ENCODE measurements at regions not wholly inside any gene's neighbourhood (a gene's known extent, or its start where the extent isn't known, plus 50 kb on each side); places are given as distances from the start of the nearest gene placed in this dataset.
"Not testable (repeated sequence)": the region's sequence is repeated elsewhere in the genome, so short reads cannot be mapped to it uniquely, and the experiment has no call there.

DNA sequence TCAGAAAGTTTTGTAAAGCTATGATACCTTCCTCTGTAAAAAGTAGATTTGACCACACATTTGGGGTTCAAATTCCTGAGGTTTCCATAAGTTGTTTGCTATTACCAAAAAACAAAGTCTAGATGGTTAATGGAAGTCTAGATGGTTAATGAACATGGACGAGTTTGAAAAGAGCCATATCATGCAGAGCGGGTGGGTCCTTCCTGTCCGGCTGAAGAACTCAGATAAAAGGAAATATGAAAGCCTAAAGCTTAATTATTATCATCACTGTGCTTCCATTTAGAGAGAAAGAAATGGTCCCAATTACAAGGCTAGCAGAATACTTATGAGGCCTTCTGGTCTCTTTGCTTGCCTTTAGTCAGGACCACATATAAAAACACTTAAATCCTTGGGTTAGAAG, 132.1 kb upstream of the SATB1 start:
- Mint-ChIP-seq H3K27ac (peak overlapping the region; percentile 91), H3K4me3 (no peak overlapping the region), H3K9me3 (ENCODE audit: low read depth) (peaks cover 4% of the 10 kb centered on the region), H3K4me1 (peaks cover 63% of the 10 kb centered on the region), H3K27me3 (no peaks in the 10 kb centered on the region), H3K36me3 (peaks cover 33% of the 10 kb centered on the region)
- DNase-seq: no peak
- CTCF ChIA-PET: interaction anchor here (1.2 to 2.0 kb wide), 3 partner anchors 111 to 201 kb away, joined by 3 to 6 read pairs (median 5); no protein-coding TSS in a partner anchor
- ATAC-seq: no peak

- no peaks in the 10 kb centered on the region for H3K27me3 Mint-ChIP-seq
- peak overlapping the region; percentile 91 for H3K27ac Mint-ChIP-seq
- DNase-seq (peak; percentile 95), ATAC-seq (peak; percentile 93)
- peak overlapping the region; percentile 23 for H3K4me3 Mint-ChIP-seq
- H3K9me3 Mint-ChIP-seq (ENCODE audit: low read depth): peaks cover 4% of the 10 kb centered on the region
- H3K4me1 Mint-ChIP-seq: peaks cover 61% of the 10 kb centered on the region
- CTCF ChIA-PET: interaction anchor here (1.2 to 2.0 kb wide), 3 partner anchors 111 to 201 kb away, joined by 3 to 6 read pairs (median 5); no protein-coding TSS in a partner anchor
- H3K36me3 Mint-ChIP-seq: peaks cover 30% of the 10 kb centered on the region
Observed at GRCh38 chr3:18556503-18557135, 131.5 kb upstream of the SATB1 start.

GRCh38 chr3:18556001-18556408, 130.9 kb upstream of the SATB1 start:
- peak overlapping the region; percentile 91 for H3K27ac Mint-ChIP-seq
- CTCF ChIA-PET: interaction anchor here (0.7 to 2.0 kb wide), 3 partner anchors 110 to 202 kb away, joined by 3 to 6 read pairs (median 5); no protein-coding TSS in a partner anchor
- peak; percentile 37 for ATAC-seq
- peaks cover 27% of the 10 kb centered on the region for H3K36me3 Mint-ChIP-seq
- peaks cover 4% of the 10 kb centered on the region for H3K9me3 Mint-ChIP-seq (ENCODE audit: low read depth)
- H3K4me1 Mint-ChIP-seq: peaks cover 61% of the 10 kb centered on the region
- peak; percentile 48 for DNase-seq
- peak overlapping the region; percentile 23 for H3K4me3 Mint-ChIP-seq
- H3K27me3 Mint-ChIP-seq: no peaks in the 10 kb centered on the region

- H3K4me1 Mint-ChIP-seq: peaks cover 29% of the 10 kb centered on the region
- H3K4me3 Mint-ChIP-seq, DNase-seq, H3K27me3 Mint-ChIP-seq, H3K27ac Mint-ChIP-seq, ATAC-seq, CTCF ChIA-PET: not testable (repeated sequence)
- H3K9me3 Mint-ChIP-seq (ENCODE audit: low read depth): peaks cover 17% of the 10 kb centered on the region
- H3K36me3 Mint-ChIP-seq: peaks cover 30% of the 10 kb centered on the region
Observed at GRCh38 chr3:18552579-18553105, 127.5 kb upstream of the SATB1 start.

DNA sequence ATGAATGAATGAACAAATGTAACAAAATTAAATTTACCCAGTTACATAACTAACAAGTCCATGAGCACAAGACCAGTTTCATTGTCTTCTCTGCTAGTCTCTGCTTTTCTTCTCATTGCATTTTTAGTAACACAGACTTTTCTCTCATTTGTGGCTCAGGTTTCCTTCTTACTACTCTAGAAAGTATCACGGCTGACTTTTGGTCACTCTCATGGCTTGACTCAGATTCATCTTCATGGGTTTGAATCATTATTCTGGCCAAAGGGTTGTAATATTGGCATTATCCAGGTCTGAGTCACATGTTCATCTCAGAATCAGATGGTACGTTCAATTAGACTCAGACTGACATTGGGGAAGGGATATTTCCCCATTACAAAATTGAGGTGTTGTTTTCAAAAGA, 121.5 kb upstream of the SATB1 start:
- Mint-ChIP-seq H3K4me1 (peaks cover 7% of the 10 kb centered on the region), H3K27ac (no peak overlapping the region), H3K9me3 (ENCODE audit: low read depth) (peaks cover 22% of the 10 kb centered on the region), H3K4me3 (no peak overlapping the region), H3K27me3 (no peaks in the 10 kb centered on the region), H3K36me3 (peaks cover 31% of the 10 kb centered on the region)
- CTCF ChIA-PET: interaction anchor here (1.1 kb wide), 1 partner anchor 101 kb away, joined by 4 read pairs; no protein-coding TSS in a partner anchor
- ATAC-seq: no peak
- no peak for DNase-seq

GRCh38 chr3:18544146-18544545, 119.0 kb upstream of the SATB1 start:
- ATAC-seq (no peak), DNase-seq (no peak)
- Mint-ChIP-seq H3K4me3 (no peak overlapping the region), H3K27ac (no peak overlapping the region), H3K9me3 (ENCODE audit: low read depth) (peaks cover 15% of the 10 kb centered on the region), H3K27me3 (no peaks in the 10 kb centered on the region), H3K4me1 (peaks cover 7% of the 10 kb centered on the region), H3K36me3 (peaks cover 30% of the 10 kb centered on the region)
- CTCF ChIA-PET: no interaction called here

GRCh38 chr3:18538463-18539230, 113.5 kb upstream of the SATB1 start:
- Mint-ChIP-seq H3K27me3 (no peaks in the 10 kb centered on the region), H3K4me1 (no peaks in the 10 kb centered on the region), H3K27ac (no peak overlapping the region), H3K4me3 (no peak overlapping the region), H3K36me3 (peaks cover 18% of the 10 kb centered on the region), H3K9me3 (ENCODE audit: low read depth) (no peaks in the 10 kb centered on the region)
- CTCF ChIA-PET: no interaction called here
- DNase-seq: no peak
- no peak for ATAC-seq

DNA sequence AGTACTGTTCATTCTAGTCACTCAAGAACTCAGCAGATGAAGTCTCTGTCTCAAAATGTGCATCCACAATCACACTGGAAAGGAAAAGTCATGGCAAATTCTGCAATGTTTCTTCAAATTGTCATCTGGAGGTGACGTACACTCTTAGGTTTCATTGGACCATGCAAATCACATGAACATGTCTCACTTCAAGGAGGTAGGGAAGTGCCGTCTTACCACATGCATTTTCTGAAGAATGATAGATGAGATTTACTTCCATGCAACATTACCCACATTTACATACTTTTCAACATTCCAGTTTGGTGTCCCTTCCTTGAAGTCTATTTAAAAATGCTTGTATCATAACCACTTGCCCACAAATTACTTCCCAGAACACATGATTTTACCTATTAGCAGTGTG, 107.9 kb upstream of the SATB1 start:
- H3K36me3 Mint-ChIP-seq: peaks cover 29% of the 10 kb centered on the region
- H3K27ac Mint-ChIP-seq: no peak overlapping the region
- no peaks in the 10 kb centered on the region for H3K27me3 Mint-ChIP-seq
- no peak for ATAC-seq
- CTCF ChIA-PET: no interaction called here
- H3K4me3 Mint-ChIP-seq: no peak overlapping the region
- no peaks in the 10 kb centered on the region for H3K9me3 Mint-ChIP-seq (ENCODE audit: low read depth)
- no peak for DNase-seq
- peaks cover 9% of the 10 kb centered on the region for H3K4me1 Mint-ChIP-seq

- Mint-ChIP-seq H3K4me1 (peaks cover 14% of the 10 kb centered on the region), H3K9me3 (ENCODE audit: low read depth) (peaks cover 5% of the 10 kb centered on the region), H3K27me3 (no peaks in the 10 kb centered on the region), H3K36me3 (peaks cover 37% of the 10 kb centered on the region), H3K4me3 (no peak overlapping the region), H3K27ac (no peak overlapping the region)
- CTCF ChIA-PET: no interaction called here
- ATAC-seq (peak; percentile 42), DNase-seq (no peak)
Observed at GRCh38 chr3:18531662-18532061, 106.5 kb upstream of the SATB1 start.

- Mint-ChIP-seq H3K9me3 (ENCODE audit: low read depth) (peaks cover 16% of the 10 kb centered on the region), H3K36me3 (peaks cover 49% of the 10 kb centered on the region), H3K27ac (no peak overlapping the region), H3K4me3 (no peak overlapping the region), H3K27me3 (no peaks in the 10 kb centered on the region), H3K4me1 (peaks cover 14% of the 10 kb centered on the region)
- ATAC-seq (no peak), DNase-seq (no peak)
- CTCF ChIA-PET: interaction anchor here (1.2 to 2.0 kb wide), 2 partner anchors 15 to 28 kb away, joined by 3 to 6 read pairs; no protein-coding TSS in a partner anchor
Observed at GRCh38 chr3:18529631-18530030, 104.5 kb upstream of the SATB1 start.

- H3K27me3 Mint-ChIP-seq: no peaks in the 10 kb centered on the region
- H3K4me3 Mint-ChIP-seq: no peak overlapping the region
- H3K36me3 Mint-ChIP-seq: peaks cover 58% of the 10 kb centered on the region
- peaks cover 13% of the 10 kb centered on the region for H3K4me1 Mint-ChIP-seq
- no peak for DNase-seq
- peak; percentile 30 for ATAC-seq
- peaks cover 17% of the 10 kb centered on the region for H3K9me3 Mint-ChIP-seq (ENCODE audit: low read depth)
- CTCF ChIA-PET: interaction anchor here (0.6 to 2.0 kb wide), 4 partner anchors 9 to 32 kb away, joined by 3 to 6 read pairs (median 4); no protein-coding TSS in a partner anchor
- no peak overlapping the region for H3K27ac Mint-ChIP-seq
Observed at GRCh38 chr3:18527691-18528090, 102.6 kb upstream of the SATB1 start.

GRCh38 chr3:18526667-18527066, 101.5 kb upstream of the SATB1 start:
- Mint-ChIP-seq H3K9me3 (ENCODE audit: low read depth) (peaks cover 17% of the 10 kb centered on the region), H3K27ac (no peak overlapping the region), H3K27me3 (no peaks in the 10 kb centered on the region), H3K4me1 (peaks cover 11% of the 10 kb centered on the region), H3K36me3 (peaks cover 56% of the 10 kb centered on the region), H3K4me3 (no peak overlapping the region)
- ATAC-seq (no peak), DNase-seq (no peak)
- CTCF ChIA-PET: no interaction called here

- Mint-ChIP-seq H3K27ac (peak overlapping the region; percentile 45), H3K4me1 (peaks cover 15% of the 10 kb centered on the region), H3K36me3 (peaks cover 25% of the 10 kb centered on the region)
- CTCF ChIA-PET; H3K27me3 Mint-ChIP-seq; H3K4me3 Mint-ChIP-seq; ATAC-seq; DNase-seq; H3K9me3 Mint-ChIP-seq (ENCODE audit: low read depth): not testable (repeated sequence)
Observed at GRCh38 chr3:18516170-18516569, 91.0 kb upstream of the SATB1 start.
